ENCODE measurements at regions not wholly inside any gene's neighbourhood (a gene's known extent, or its start where the extent isn't known, plus 50 kb on each side); places are given as distances from the start of the nearest gene placed in this dataset.

DNA sequence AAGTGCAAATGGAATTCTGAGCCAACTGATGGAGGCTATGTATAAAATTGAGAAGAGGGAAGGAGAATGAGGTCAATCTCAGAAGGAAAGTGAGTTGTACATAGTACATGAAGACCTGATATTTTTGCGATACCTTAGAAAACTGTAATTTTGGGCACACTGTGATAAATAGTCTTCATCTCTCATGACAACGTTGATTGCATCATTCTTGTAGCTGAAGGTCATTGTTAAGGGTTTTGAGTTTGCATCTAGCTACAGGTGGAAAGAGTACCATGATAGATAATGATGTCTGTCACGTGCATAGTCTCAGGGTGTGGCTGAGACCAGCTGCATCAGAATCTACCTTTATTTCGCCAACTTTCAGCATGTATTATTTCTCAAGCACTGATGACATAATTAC lies 435.4 kb upstream of the MDFIC2 start:
- TF ChIP-seq, protein P1, sequence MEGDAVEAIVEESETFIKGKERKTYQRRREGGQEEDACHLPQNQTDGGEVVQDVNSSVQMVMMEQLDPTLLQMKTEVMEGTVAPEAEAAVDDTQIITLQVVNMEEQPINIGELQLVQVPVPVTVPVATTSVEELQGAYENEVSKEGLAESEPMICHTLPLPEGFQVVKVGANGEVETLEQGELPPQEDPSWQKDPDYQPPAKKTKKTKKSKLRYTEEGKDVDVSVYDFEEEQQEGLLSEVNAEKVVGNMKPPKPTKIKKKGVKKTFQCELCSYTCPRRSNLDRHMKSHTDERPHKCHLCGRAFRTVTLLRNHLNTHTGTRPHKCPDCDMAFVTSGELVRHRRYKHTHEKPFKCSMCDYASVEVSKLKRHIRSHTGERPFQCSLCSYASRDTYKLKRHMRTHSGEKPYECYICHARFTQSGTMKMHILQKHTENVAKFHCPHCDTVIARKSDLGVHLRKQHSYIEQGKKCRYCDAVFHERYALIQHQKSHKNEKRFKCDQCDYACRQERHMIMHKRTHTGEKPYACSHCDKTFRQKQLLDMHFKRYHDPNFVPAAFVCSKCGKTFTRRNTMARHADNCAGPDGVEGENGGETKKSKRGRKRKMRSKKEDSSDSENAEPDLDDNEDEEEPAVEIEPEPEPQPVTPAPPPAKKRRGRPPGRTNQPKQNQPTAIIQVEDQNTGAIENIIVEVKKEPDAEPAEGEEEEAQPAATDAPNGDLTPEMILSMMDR (conservative IDR thresholded peaks at IDR 0.05; ENCODE audit: low read depth, low read length) = no peak
- TF ChIP-seq EZH2 (IDR thresholded peaks at IDR 0.05; ENCODE audit: borderline replicate concordance, low read depth, low read length, poor library complexity, severe bottlenecking) = no peak
